ENCODE measurements at regions not wholly inside any gene's neighbourhood (a gene's known extent, or its start where the extent isn't known, plus 50 kb on each side); places are given as distances from the start of the nearest gene placed in this dataset.

- no peak overlapping the region for H3K4me2 ChIP-seq (ENCODE audit: low read length)
- POLR2A ChIA-PET: interaction anchor here (0.8 kb wide), 1 partner anchor 61 kb away, joined by 3 read pairs; no protein-coding TSS in a partner anchor
- intact Hi-C loops (cut with micrococcal nuclease; ENCODE audit: unreplicated experiment): no loop called here
Measured at GRCh38 chr1:60678391-60678790, 404.0 kb upstream of the NFIA start.

GRCh38 chr1:60672449-60672848, 409.9 kb upstream of the NFIA start:
- Histone ChIP-seq H3K4me2 (ENCODE audit: low read length) (no peak overlapping the region), H4K20me1 (ENCODE audit: insufficient read depth, low read length) (no peaks in the 10 kb centered on the region), H3K9me2 (ENCODE audit: insufficient read depth, low read length) (no peaks in the 10 kb centered on the region), H3K79me2 (ENCODE audit: insufficient read depth, low read depth, low read length) (no peaks in the 10 kb centered on the region), H3K9me3 (ENCODE audit: low read length) (no peaks in the 10 kb centered on the region), H3K36me3 (ENCODE audit: insufficient read depth, low read length) (no peaks in the 10 kb centered on the region), H2AFZ (ENCODE audit: low read length) (no peak overlapping the region), H3K4me3 (ENCODE audit: low read depth, low read length, poor library complexity, severe bottlenecking) (no peak overlapping the region), H3K27ac (ENCODE audit: low read depth, low read length, poor library complexity, severe bottlenecking) (no peak overlapping the region), H3K4me1 (ENCODE audit: insufficient read depth, low read length, poor library complexity, severe bottlenecking) (no peaks in the 10 kb centered on the region)
- no peak for DNase-seq (ENCODE audit: low spot score)
- TF ChIP-seq EZH2phosphoT487 (IDR thresholded peaks at IDR 0.05; ENCODE audit: borderline replicate concordance, low read depth, low read length): no peak
- TF ChIP-seq, protein P1, sequence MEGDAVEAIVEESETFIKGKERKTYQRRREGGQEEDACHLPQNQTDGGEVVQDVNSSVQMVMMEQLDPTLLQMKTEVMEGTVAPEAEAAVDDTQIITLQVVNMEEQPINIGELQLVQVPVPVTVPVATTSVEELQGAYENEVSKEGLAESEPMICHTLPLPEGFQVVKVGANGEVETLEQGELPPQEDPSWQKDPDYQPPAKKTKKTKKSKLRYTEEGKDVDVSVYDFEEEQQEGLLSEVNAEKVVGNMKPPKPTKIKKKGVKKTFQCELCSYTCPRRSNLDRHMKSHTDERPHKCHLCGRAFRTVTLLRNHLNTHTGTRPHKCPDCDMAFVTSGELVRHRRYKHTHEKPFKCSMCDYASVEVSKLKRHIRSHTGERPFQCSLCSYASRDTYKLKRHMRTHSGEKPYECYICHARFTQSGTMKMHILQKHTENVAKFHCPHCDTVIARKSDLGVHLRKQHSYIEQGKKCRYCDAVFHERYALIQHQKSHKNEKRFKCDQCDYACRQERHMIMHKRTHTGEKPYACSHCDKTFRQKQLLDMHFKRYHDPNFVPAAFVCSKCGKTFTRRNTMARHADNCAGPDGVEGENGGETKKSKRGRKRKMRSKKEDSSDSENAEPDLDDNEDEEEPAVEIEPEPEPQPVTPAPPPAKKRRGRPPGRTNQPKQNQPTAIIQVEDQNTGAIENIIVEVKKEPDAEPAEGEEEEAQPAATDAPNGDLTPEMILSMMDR (conservative IDR thresholded peaks at IDR 0.05; ENCODE audit: low read length): no peak
- no TSS peak for BruUV-seq (replicated peaks)
- ChIA-PET CTCF (ENCODE audit: unreplicated experiment) (no interaction called here), POLR2A (no interaction called here)
- intact Hi-C loops (cut with micrococcal nuclease; ENCODE audit: unreplicated experiment): no loop called here

More at GRCh38 chr1:60678391-60678790, 404.0 kb upstream of the NFIA start:
- BruUV-seq (replicated peaks): no TSS peak
- Histone ChIP-seq H3K36me3 (ENCODE audit: insufficient read depth, low read length) (no peaks in the 10 kb centered on the region), H3K27ac (ENCODE audit: low read depth, low read length, poor library complexity, severe bottlenecking) (no peak overlapping the region), H4K20me1 (ENCODE audit: insufficient read depth, low read length) (no peaks in the 10 kb centered on the region), H3K79me2 (ENCODE audit: insufficient read depth, low read depth, low read length) (no peaks in the 10 kb centered on the region), H2AFZ (ENCODE audit: low read length) (no peak overlapping the region), H3K4me1 (ENCODE audit: insufficient read depth, low read length, poor library complexity, severe bottlenecking) (no peaks in the 10 kb centered on the region), H3K9me2 (ENCODE audit: insufficient read depth, low read length) (no peaks in the 10 kb centered on the region), H3K4me3 (ENCODE audit: low read depth, low read length, poor library complexity, severe bottlenecking) (no peak overlapping the region), H3K9me3 (ENCODE audit: low read length) (no peaks in the 10 kb centered on the region)
- no peak for TF ChIP-seq EZH2phosphoT487 (IDR thresholded peaks at IDR 0.05; ENCODE audit: borderline replicate concordance, low read depth, low read length)
- TF ChIP-seq, protein P1 (conservative IDR thresholded peaks at IDR 0.05; ENCODE audit: low read length): no peak
- DNase-seq (ENCODE audit: low spot score): no peak
- CTCF ChIA-PET (ENCODE audit: unreplicated experiment): no interaction called here

- no peak for TF ChIP-seq EZH2phosphoT487 (IDR thresholded peaks at IDR 0.05; ENCODE audit: borderline replicate concordance, low read depth, low read length)
- TF ChIP-seq, protein P1 (conservative IDR thresholded peaks at IDR 0.05; ENCODE audit: low read length): no peak
- Histone ChIP-seq H3K27ac (ENCODE audit: low read depth, low read length, poor library complexity, severe bottlenecking) (no peak overlapping the region), H2AFZ (ENCODE audit: low read length) (no peak overlapping the region), H4K20me1 (ENCODE audit: insufficient read depth, low read length) (no peaks in the 10 kb centered on the region), H3K36me3 (ENCODE audit: insufficient read depth, low read length) (no peaks in the 10 kb centered on the region), H3K4me2 (ENCODE audit: low read length) (no peak overlapping the region), H3K9me2 (ENCODE audit: insufficient read depth, low read length) (no peaks in the 10 kb centered on the region), H3K4me3 (ENCODE audit: low read depth, low read length, poor library complexity, severe bottlenecking) (no peak overlapping the region), H3K79me2 (ENCODE audit: insufficient read depth, low read depth, low read length) (no peaks in the 10 kb centered on the region), H3K4me1 (ENCODE audit: insufficient read depth, low read length, poor library complexity, severe bottlenecking) (no peaks in the 10 kb centered on the region), H3K9me3 (ENCODE audit: low read length) (no peaks in the 10 kb centered on the region)
- no TSS peak for BruUV-seq (replicated peaks)
- DNase-seq (ENCODE audit: low spot score): no peak
- CTCF ChIA-PET (ENCODE audit: unreplicated experiment): no interaction called here
- POLR2A ChIA-PET: no interaction called here
- intact Hi-C loops (cut with micrococcal nuclease; ENCODE audit: unreplicated experiment): no loop called here
Measured at GRCh38 chr1:60670302-60670701, 412.1 kb upstream of the NFIA start.

Measured in OCI-LY7 (cell line).